ENCODE measurements at regions not wholly inside any gene's neighbourhood (a gene's known extent, or its start where the extent isn't known, plus 50 kb on each side); places are given as distances from the start of the nearest gene placed in this dataset.

DNA sequence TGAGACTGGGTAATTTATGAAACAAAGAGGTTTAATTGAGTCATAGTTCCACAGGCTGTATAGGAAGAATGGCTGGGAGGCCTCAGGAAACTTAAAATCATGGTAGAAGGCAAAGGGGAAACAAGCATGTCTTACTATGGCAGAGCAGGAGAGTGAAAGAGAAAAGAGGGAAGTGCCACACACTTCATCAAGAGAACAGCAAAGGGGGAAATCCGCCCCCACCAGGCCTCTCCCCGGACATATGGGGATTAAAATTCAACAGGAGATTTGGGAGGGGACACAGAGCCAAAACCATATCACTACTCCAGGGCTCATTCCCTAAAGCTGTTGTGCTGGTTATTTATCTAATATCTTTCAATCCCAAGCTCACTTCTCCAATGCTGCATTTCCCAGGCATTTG lies 50.2 kb upstream of the NR3C1 start:
- TF ChIP-seq, protein P1, sequence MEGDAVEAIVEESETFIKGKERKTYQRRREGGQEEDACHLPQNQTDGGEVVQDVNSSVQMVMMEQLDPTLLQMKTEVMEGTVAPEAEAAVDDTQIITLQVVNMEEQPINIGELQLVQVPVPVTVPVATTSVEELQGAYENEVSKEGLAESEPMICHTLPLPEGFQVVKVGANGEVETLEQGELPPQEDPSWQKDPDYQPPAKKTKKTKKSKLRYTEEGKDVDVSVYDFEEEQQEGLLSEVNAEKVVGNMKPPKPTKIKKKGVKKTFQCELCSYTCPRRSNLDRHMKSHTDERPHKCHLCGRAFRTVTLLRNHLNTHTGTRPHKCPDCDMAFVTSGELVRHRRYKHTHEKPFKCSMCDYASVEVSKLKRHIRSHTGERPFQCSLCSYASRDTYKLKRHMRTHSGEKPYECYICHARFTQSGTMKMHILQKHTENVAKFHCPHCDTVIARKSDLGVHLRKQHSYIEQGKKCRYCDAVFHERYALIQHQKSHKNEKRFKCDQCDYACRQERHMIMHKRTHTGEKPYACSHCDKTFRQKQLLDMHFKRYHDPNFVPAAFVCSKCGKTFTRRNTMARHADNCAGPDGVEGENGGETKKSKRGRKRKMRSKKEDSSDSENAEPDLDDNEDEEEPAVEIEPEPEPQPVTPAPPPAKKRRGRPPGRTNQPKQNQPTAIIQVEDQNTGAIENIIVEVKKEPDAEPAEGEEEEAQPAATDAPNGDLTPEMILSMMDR (IDR thresholded peaks at IDR 0.05; ENCODE audit: insufficient read depth, low read length): no peak
- TF ChIP-seq POLR2AphosphoS5 (IDR thresholded peaks at IDR 0.05; ENCODE audit: low read depth): no peak
- TF ChIP-seq, protein P2, sequence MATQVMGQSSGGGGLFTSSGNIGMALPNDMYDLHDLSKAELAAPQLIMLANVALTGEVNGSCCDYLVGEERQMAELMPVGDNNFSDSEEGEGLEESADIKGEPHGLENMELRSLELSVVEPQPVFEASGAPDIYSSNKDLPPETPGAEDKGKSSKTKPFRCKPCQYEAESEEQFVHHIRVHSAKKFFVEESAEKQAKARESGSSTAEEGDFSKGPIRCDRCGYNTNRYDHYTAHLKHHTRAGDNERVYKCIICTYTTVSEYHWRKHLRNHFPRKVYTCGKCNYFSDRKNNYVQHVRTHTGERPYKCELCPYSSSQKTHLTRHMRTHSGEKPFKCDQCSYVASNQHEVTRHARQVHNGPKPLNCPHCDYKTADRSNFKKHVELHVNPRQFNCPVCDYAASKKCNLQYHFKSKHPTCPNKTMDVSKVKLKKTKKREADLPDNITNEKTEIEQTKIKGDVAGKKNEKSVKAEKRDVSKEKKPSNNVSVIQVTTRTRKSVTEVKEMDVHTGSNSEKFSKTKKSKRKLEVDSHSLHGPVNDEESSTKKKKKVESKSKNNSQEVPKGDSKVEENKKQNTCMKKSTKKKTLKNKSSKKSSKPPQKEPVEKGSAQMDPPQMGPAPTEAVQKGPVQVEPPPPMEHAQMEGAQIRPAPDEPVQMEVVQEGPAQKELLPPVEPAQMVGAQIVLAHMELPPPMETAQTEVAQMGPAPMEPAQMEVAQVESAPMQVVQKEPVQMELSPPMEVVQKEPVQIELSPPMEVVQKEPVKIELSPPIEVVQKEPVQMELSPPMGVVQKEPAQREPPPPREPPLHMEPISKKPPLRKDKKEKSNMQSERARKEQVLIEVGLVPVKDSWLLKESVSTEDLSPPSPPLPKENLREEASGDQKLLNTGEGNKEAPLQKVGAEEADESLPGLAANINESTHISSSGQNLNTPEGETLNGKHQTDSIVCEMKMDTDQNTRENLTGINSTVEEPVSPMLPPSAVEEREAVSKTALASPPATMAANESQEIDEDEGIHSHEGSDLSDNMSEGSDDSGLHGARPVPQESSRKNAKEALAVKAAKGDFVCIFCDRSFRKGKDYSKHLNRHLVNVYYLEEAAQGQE (IDR thresholded peaks at IDR 0.05; ENCODE audit: insufficient replicate concordance, low read depth): no peak
- no peak for TF ChIP-seq GABPA (IDR thresholded peaks at IDR 0.05; ENCODE audit: low read depth)

Data from HL-60 (cell line).